ENCODE measurements at regions not wholly inside any gene's neighbourhood (a gene's known extent, or its start where the extent isn't known, plus 50 kb on each side); places are given as distances from the start of the nearest gene placed in this dataset.
"Not testable (repeated sequence)": the region's sequence is repeated elsewhere in the genome, so short reads cannot be mapped to it uniquely, and the experiment has no call there.

GRCh38 chr5:100249884-100250269, 285.3 kb upstream of the FAM174A start:
- no peak for DNase-seq (ENCODE audit: extremely low read depth, low read depth)

- DNase-seq (ENCODE audit: extremely low read depth, low read depth), result no peak
These were observed 285.8 kb upstream of the FAM174A start for GRCh38 chr5:100249211-100249883.

- DNase-seq (ENCODE audit: extremely low read depth, low read depth), result no peak
These were observed 302.4 kb upstream of the FAM174A start for GRCh38 chr5:100232736-100233135.

- no peak for DNase-seq (ENCODE audit: extremely low read depth, low read depth)
These were observed 346.4 kb upstream of the FAM174A start for GRCh38 chr5:100188778-100189177.

- DNase-seq (ENCODE audit: extremely low read depth, low read depth), result no peak
These were observed 346.8 kb upstream of the FAM174A start for GRCh38 chr5:100188339-100188738.

DNA sequence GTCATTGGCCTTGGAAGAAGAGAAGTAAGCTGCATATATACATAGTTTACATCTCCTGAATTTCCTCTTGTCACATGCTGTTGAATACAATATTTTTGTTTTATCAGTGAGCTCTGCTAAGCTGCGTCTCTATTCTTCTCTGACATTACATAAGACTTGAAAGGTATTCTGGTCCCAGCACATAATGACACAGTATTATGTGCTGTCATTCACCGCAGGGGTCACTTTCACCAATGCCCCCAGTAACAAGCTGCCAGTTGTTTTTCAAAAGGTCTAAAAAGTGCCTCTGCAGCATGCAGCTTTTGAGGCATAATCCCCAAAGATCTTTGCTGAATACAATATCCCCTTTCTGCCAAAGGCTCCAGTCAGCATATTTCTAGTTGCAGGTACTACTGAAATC, 349.0 kb upstream of the FAM174A start:
- DNase-seq (ENCODE audit: extremely low read depth, low read depth), result no peak

- no peak for DNase-seq (ENCODE audit: extremely low read depth, low read depth)
These were observed 352.8 kb upstream of the FAM174A start for GRCh38 chr5:100182402-100182801.

DNA sequence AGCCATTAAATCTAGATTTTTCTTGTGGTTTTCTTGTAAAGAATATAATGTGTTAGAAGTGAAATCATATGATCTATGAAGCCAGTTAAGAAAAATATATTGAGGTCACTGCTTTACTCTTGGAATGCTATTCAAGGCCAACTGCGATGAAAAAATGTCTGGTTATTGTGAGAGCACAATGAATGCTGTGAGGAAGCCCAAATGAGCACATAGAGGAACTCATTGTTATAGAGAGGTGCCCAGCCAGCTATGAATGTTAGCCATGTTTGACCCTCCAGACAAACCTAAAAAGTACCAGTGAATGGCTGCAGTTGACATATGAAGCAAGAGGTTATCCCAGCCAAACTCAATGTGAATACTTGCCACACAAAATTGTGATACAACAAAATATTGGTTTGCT, 359.8 kb upstream of the FAM174A start:
- no peak for DNase-seq (ENCODE audit: extremely low read depth, low read depth)

DNA sequence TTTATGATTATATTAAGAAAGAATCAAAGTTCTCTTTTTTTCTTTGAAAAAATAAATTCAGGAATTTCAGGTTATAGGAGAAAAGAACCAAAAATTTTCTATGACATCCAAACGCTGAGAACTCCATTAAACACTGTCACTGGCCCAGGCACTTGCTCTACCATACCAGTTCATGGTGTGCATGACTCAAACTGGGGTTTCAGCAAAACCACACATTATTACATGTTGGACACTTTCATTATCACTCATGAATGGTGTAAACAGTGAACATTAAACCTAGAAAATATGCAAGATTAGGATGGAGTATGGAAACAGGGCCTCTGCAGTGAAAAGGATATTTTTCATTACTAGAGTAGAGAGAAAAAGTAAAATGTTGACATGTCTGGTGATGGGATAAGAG, 369.9 kb upstream of the FAM174A start:
- DNase-seq (ENCODE audit: extremely low read depth, low read depth), result no peak

DNA sequence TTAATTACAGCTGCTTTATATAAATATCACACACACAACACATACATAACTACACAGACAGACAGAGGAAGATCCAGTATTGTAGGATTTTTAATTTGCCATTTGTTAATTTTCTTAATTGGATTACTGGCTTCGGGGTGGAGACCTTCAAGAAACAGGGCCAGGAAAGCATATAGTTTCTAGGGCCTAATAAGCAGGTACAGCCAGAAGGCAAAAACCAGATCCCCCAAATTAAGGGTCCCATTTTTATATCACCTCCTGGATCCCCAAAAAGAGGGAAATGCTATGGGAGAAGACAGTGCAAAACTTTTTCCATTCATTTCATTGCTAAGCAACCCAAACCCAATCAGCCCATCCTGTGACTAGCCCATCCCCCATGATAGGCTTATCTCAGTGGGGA, 373.3 kb upstream of the FAM174A start:
- DNase-seq (ENCODE audit: extremely low read depth, low read depth), result no peak

- DNase-seq (ENCODE audit: extremely low read depth, low read depth), result no peak
These were observed 378.1 kb upstream of the FAM174A start for GRCh38 chr5:100157066-100157465.

- no peak for DNase-seq (ENCODE audit: extremely low read depth, low read depth)
These were observed 386.9 kb upstream of the FAM174A start for GRCh38 chr5:100148239-100148638.

DNA sequence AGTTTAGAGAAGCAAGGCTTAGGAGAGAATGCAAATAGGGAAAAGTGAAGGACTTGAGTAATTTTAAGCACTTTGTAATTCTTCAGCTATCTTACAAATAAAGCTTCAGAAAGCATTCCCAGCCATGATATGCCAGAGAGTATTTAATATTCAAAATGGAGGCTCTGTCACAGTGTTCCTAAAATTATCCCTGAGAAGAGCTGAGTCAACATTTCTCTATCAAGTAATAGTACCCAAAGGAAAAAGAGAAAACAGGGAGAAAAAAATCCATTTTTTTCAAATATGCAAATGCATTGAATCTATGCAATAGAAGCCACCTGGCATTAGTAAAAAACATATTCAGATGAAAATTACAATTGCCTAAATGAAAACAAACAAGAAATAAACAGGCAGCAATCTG, 392.6 kb upstream of the FAM174A start:
- no peak for DNase-seq (ENCODE audit: extremely low read depth, low read depth)

DNA sequence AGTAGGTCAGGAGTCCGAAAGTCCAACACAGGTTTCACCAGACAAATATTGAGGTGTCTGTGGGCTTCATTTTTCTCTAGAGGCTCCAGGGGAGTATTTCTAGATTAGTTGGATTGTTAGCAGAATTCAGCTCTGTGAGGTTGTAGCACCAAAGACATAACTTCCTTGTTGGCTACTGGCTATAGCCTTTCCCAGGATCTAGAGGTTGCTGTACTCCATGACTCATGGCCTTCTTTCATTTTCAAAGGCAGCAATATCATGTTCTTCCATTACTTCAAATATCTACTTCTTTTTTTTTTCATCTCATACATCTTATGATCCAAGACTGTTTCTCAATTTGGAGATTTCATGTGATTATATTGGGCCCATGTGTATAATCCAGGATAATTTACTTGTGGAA, 404.0 kb upstream of the FAM174A start:
- DNase-seq (ENCODE audit: extremely low read depth, low read depth), result no peak

GRCh38 chr5:100130307-100130706, 404.9 kb upstream of the FAM174A start:
- no peak for DNase-seq (ENCODE audit: extremely low read depth, low read depth)

DNA sequence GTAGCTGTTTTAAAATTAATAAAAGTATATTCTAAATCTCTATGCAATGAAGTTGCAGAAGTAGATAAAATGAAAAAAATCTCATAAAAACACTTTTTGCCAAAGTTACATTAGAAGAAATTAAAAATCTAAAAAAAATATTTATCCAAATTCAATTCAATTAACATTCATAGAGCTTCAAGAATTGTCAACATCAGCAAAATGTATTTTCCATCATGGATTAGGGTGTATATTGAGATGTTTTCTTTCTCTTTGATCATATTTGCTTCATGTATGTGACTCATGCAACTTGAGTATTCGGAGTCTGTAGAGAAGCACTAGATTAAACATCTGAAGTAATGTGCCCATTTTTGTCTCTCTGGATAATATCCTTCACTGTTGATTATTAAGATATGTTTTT, 415.3 kb upstream of the FAM174A start:
- DNase-seq (ENCODE audit: extremely low read depth, low read depth), result no peak

GRCh38 chr5:100110497-100110896, 424.7 kb upstream of the FAM174A start:
- no peak for DNase-seq (ENCODE audit: extremely low read depth, low read depth)

- DNase-seq (ENCODE audit: extremely low read depth, low read depth), result no peak
These were observed 426.3 kb upstream of the FAM174A start for GRCh38 chr5:100108883-100109282.

GRCh38 chr5:100103592-100104119, 431.5 kb upstream of the FAM174A start:
- DNase-seq (ENCODE audit: extremely low read depth, low read depth), result not testable (repeated sequence)

DNA sequence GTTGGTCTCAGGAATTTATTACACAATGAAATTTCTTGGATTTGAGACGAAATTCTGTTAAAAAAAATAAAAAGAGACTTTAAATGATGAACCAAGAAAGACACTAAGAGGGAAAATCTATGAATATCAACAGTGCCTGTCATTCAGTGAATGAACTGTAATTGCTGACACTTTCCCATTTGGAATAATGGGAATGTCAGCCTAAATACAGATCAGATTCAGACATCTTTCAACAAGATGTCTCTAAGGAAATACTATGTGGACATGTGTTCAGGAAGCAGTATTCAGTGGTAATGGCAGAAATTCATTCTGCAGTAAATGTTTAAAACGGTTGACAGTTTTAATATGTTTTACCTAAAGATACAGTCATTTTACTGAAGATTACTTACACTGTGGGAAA, 433.7 kb upstream of the FAM174A start:
- not testable (repeated sequence) for DNase-seq (ENCODE audit: extremely low read depth, low read depth)

GRCh38 chr5:100096328-100096727, 438.8 kb upstream of the FAM174A start:
- not testable (repeated sequence) for DNase-seq (ENCODE audit: extremely low read depth, low read depth)

GRCh38 chr5:100080703-100081102, 454.5 kb upstream of the FAM174A start:
- not testable (repeated sequence) for DNase-seq (ENCODE audit: extremely low read depth, low read depth)

- not testable (repeated sequence) for DNase-seq (ENCODE audit: extremely low read depth, low read depth)
These were observed 456.0 kb upstream of the FAM174A start for GRCh38 chr5:100079163-100079562.

Data from NCI-H460 (cell line).